GM13977 (cell line): ENCODE measurements at regions not wholly inside any gene's neighbourhood (a gene's known extent, or its start where the extent isn't known, plus 50 kb on each side); places are given as distances from the start of the nearest gene placed in this dataset.

Source experiments
- DNase-seq: peaks from one replicate; pipeline ENCODE4 v3.0.0; 2012; ENCODE audit warnings: low spot score
- in situ Hi-C: fragments of 300-500 bp; cut with MboI; formaldehyde crosslinking; loops from one replicate; pipeline ENCODE4 v1.12.0; 2022; ENCODE audit warnings: low sequenced_read_pairs, low pct_unique_long_range_greater_than_20kb, mixed read lengths, inconsistent platforms; ENCODE audit not compliant: unreplicated experiment
- TF ChIP-seq, protein P1 (sequence below): IDR thresholded peaks from 2 replicates; pipeline ENCODE4 v1.5.1; 2012; ENCODE audit warnings: mild to moderate bottlenecking, control low read depth; ENCODE audit not compliant: insufficient read depth; ENCODE audit errors: extremely low read depth, missing control alignments

GRCh38 chr3:70874196-70874595 is 561.8 kb upstream of the MDFIC2 start:
- TF ChIP-seq, protein P1, sequence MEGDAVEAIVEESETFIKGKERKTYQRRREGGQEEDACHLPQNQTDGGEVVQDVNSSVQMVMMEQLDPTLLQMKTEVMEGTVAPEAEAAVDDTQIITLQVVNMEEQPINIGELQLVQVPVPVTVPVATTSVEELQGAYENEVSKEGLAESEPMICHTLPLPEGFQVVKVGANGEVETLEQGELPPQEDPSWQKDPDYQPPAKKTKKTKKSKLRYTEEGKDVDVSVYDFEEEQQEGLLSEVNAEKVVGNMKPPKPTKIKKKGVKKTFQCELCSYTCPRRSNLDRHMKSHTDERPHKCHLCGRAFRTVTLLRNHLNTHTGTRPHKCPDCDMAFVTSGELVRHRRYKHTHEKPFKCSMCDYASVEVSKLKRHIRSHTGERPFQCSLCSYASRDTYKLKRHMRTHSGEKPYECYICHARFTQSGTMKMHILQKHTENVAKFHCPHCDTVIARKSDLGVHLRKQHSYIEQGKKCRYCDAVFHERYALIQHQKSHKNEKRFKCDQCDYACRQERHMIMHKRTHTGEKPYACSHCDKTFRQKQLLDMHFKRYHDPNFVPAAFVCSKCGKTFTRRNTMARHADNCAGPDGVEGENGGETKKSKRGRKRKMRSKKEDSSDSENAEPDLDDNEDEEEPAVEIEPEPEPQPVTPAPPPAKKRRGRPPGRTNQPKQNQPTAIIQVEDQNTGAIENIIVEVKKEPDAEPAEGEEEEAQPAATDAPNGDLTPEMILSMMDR, result no peak
- in situ Hi-C loops, result no loop called here
- no peak for DNase-seq

DNA sequence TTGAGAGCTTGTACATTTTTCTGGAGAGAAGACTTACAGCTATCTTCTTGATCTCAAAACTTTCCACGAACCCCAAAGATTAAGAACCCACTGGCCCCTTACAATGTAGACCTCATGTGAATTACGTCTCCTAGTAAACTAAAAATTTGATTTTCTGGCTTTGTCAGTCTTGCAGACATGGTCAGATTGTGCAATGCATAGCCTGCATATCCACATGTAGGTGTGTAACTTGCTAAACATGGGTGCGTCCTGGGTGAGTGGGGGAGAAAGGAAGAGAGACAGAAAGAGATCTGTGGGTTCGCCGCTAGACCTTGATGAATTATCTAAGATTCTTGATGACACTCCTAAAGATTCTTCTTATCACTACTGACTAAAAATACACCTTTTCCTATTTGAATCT is 561.2 kb upstream of the MDFIC2 start:
- in situ Hi-C loops, result no loop called here
- no peak for DNase-seq
- TF ChIP-seq, protein P1, result no peak

- TF ChIP-seq, protein P1, result no peak
- DNase-seq, result no peak
- in situ Hi-C loops, result no loop called here
These were observed 559.6 kb upstream of the MDFIC2 start for GRCh38 chr3:70871909-70872656.

GRCh38 chr3:70870576-70870975 is 558.1 kb upstream of the MDFIC2 start:
- TF ChIP-seq, protein P1, result no peak
- in situ Hi-C loops, result no loop called here
- DNase-seq, result no peak

DNA sequence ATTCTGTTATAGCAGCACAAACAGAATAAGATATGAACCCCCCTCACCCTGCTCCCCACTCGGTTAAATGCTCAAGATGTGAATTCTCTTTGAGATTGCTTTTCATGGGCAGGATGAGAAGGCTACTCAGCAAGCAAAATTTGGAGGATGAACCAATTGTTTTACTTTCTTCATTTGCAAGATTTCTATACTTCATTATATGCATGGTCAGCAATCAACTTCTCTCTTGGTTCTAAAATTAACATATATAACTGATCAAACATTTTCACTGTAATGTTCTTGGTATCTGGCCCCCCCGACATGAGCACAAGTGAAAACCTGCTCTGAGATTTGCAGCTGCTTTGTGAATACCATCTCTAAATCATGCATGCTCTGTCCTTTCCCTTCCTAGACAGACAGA is 556.1 kb upstream of the MDFIC2 start:
- in situ Hi-C loops, result no loop called here
- DNase-seq, result no peak
- TF ChIP-seq, protein P1, result no peak

DNA sequence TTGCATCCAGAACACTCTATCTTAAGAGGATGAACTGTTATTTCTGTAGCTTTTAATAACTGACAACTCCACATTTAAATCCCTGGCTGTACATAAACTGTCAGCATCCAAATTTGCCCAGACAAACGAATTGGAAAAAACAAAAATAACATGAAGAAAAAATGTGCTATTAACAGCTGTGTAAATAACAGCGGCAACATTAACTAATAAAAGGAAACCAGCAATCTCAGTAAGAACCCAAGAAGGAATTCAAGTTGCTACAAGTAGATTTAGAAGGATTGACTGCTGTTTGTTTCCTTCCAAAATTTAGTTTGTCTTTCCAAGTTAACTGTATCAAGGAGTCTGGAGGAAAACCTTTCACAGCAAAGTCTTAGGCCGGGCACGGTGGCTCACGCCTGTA is 550.6 kb upstream of the MDFIC2 start:
- in situ Hi-C loops, result no loop called here
- DNase-seq, result no peak
- TF ChIP-seq, protein P1, result no peak
